K562 (cell line): ENCODE measurements at regions not wholly inside any gene's neighbourhood (a gene's known extent, or its start where the extent isn't known, plus 50 kb on each side); places are given as distances from the start of the nearest gene placed in this dataset.

Experiments used
- ATAC-seq: fragments of 200-7000 bp; cut with Tn5 transposase; 3 replicates; pipeline ENCODE4 v1.9.1; 2020; ENCODE audit warnings: moderate library complexity
- BruUV-seq: library from RNA; stranded (reverse); fragments of 400-500 nt; replicated peaks from 2 replicates; lab custom pipeline; 2021; lab: Mats Ljungman, UMichigan
- CTCF ChIA-PET: fragments of 300-600 bp; formaldehyde crosslinking; extraction: SDS; loops from one replicate; lab custom pipeline; 2021; ENCODE audit warnings: low intra/inter-chr PET ratio; lab: Yijun Ruan, JAX
- POLR2A ChIA-PET: fragments of 300-600, 350-650 bp; sonication (Branson Sonifier 250); formaldehyde crosslinking; extraction: SDS; loops from one replicate; lab custom pipeline; 2021; ENCODE audit warnings: antibody characterized with exemption, inconsistent platforms; lab: Yijun Ruan, JAX
- DNase-seq, 4 experiments: peaks; one replicate each; pipeline versions ENCODE4 v3.0.0 to v3.0.0-alpha.2; 2011 to 2018; ENCODE audit warnings: low spot score in 3 of 4, mixed read lengths in 3 of 4; ENCODE audit errors: extremely low read depth in 1 of 4
- FAIRE-seq: peaks from 2 replicates; lab custom pipeline; 2011; peaks lifted over from hg19 to GRCh38; lab: Jason Lieb, UNC
- H2AFZ ChIP-seq: 2 replicates; pipeline ENCODE4 v1.6.0; 2011; ENCODE audit warnings: low read depth, low read length, control low read depth, inconsistent platforms
- H3K27ac ChIP-seq: fragments of 200-600 bp; 3 replicates; pipeline ENCODE4 v1.8.0; 2011; ENCODE audit warnings: low read depth, mild to moderate bottlenecking, control low read depth, inconsistent platforms, low read length, moderate library complexity, mixed read lengths; ENCODE audit errors: extremely low read depth
- H3K27me3 ChIP-seq, 2 experiments: fragments of 300-600 bp in 1 of 2; 2 replicates in 1 of 2; 3 replicates in 1 of 2; pipeline versions ENCODE4 v1.6.0 to v1.8.0; 2011; ENCODE audit warnings: inconsistent platforms in 2 of 2, low read length in 2 of 2, mild to moderate bottlenecking in 1 of 2, mixed read lengths in 1 of 2, moderate library complexity in 1 of 2; ENCODE audit not compliant: control insufficient read depth in 2 of 2, insufficient read depth in 2 of 2
- H3K36me3 ChIP-seq: fragments of 300-600 bp; 3 replicates; pipeline ENCODE4 v1.8.0; 2011; ENCODE audit warnings: mild to moderate bottlenecking, low read length, inconsistent platforms; ENCODE audit not compliant: control insufficient read depth, insufficient read depth
- H3K4me1 ChIP-seq, 2 experiments: fragments of 200-600 bp in 1 of 2; replicated peaks in 1 of 2; 2 replicates in 1 of 2; 3 replicates in 1 of 2; pipeline versions ENCODE4 v1.5.1 to v1.8.0; 2011; ENCODE audit warnings: inconsistent platforms in 2 of 2, low read length in 2 of 2, mild to moderate bottlenecking in 1 of 2, mixed read lengths in 1 of 2, moderate library complexity in 1 of 2; ENCODE audit not compliant: control insufficient read depth in 2 of 2, insufficient read depth in 2 of 2
- H3K4me2 ChIP-seq: 2 replicates; pipeline ENCODE4 v1.6.1; 2011; ENCODE audit warnings: low read length, control low read depth, inconsistent platforms, mixed read lengths; ENCODE audit not compliant: insufficient read depth
- H3K4me3 ChIP-seq: fragments of 200-600 bp; sonication (generic), shearing (Covaris generic); 2 replicates; pipeline ENCODE4 v1.5.1; 2016; ENCODE audit warnings: control low read depth, inconsistent platforms
- H3K79me2 ChIP-seq: fragments of 200-600 bp; 3 replicates; pipeline ENCODE4 v1.8.0; 2011; ENCODE audit warnings: low read length, inconsistent platforms; ENCODE audit not compliant: control insufficient read depth, insufficient read depth
- H3K9ac ChIP-seq, 2 experiments: 2 replicates each; pipeline versions ENCODE4 v1.6.0 to v1.6.1; 2011; ENCODE audit warnings: low read depth in 2 of 2, low read length in 2 of 2, control low read depth in 1 of 2, inconsistent platforms in 1 of 2, mild to moderate bottlenecking in 1 of 2, mixed read lengths in 1 of 2; ENCODE audit not compliant: insufficient read depth in 1 of 2
- H3K9me1 ChIP-seq: one replicate; pipeline ENCODE4 v1.6.0; 2011; ENCODE audit warnings: inconsistent platforms, mild to moderate bottlenecking, low read length, moderate library complexity; ENCODE audit not compliant: control insufficient read depth, insufficient read depth
- H3K9me3 ChIP-seq: replicated peaks from 2 replicates; pipeline ENCODE4 v1.5.1; 2011; ENCODE audit warnings: low read depth, low read length, inconsistent platforms; ENCODE audit not compliant: control insufficient read depth, insufficient read depth
- H4K20me1 ChIP-seq: replicated peaks from 2 replicates; pipeline ENCODE4 v1.6.1; 2011; ENCODE audit warnings: low read length, inconsistent platforms, mixed read lengths; ENCODE audit not compliant: control insufficient read depth, insufficient read depth
- ARHGAP35 ChIP-seq: fragments of 450-650 bp; IDR thresholded peaks from 2 replicates; pipeline ENCODE4 v1.6.1; 2018; ENCODE audit not compliant: partially characterized antibody
- DIDO1 ChIP-seq: fragments of 450-650 bp; IDR thresholded peaks from 2 replicates; pipeline ENCODE4 v1.6.1; 2016; ENCODE audit warnings: low read depth, missing biosample characterization, missing genetic modification characterization
- FOS ChIP-seq: IDR thresholded peaks from 3 replicates; pipeline ENCODE4 v1.6.1; 2011; ENCODE audit not compliant: insufficient read length; ENCODE audit errors: extremely low read depth
- JUNB ChIP-seq: fragments of 450-650 bp; formaldehyde crosslinking; conservative IDR thresholded peaks from 2 replicates; pipeline ENCODE4 v1.4.0; 2020; ENCODE audit warnings: mild to moderate bottlenecking
- L3MBTL2 ChIP-seq: fragments of 450-650 bp; IDR thresholded peaks from 2 replicates; pipeline ENCODE4 v1.6.1; 2016; ENCODE audit warnings: mild to moderate bottlenecking, moderate library complexity
- NFRKB ChIP-seq: fragments of 450-650 bp; IDR thresholded peaks from 2 replicates; pipeline ENCODE4 v1.6.1; 2016; ENCODE audit warnings: low read depth
- NONO ChIP-seq, 2 experiments: fragments of 200-400 bp in 1 of 2; fragments of 450-650 bp in 1 of 2; formaldehyde crosslinking in 1 of 2; IDR thresholded peaks; 2 replicates each; pipeline ENCODE4 v1.6.1; 2017; ENCODE audit warnings: low read depth in 2 of 2, mild to moderate bottlenecking in 2 of 2, moderate library complexity in 2 of 2, low read length in 1 of 2
- PHF21A ChIP-seq: fragments of 450-650 bp; IDR thresholded peaks from 2 replicates; pipeline ENCODE4 v1.6.1; 2017; ENCODE audit warnings: low read depth, borderline replicate concordance
- ZNF184 ChIP-seq: sonication (generic); formaldehyde crosslinking; IDR thresholded peaks from 2 replicates; pipeline ENCODE4 v1.5.0; 2020; ENCODE audit warnings: missing genetic modification reagents
- ZNF253 ChIP-seq: fragments of 250-450 bp; sonication (Bioruptor Pico); conservative IDR thresholded peaks from 2 replicates; pipeline ENCODE4 v1.6.1; 2021; ENCODE audit warnings: mild to moderate bottlenecking
- ZNF695 ChIP-seq: fragments of 450-650 bp; formaldehyde crosslinking; IDR thresholded peaks from 2 replicates; pipeline ENCODE4 v1.4.0; 2020; ENCODE audit warnings: mild to moderate bottlenecking, moderate library complexity
- WGBS: fragments of 100-300 bp; shearing (Covaris generic); methylation state at CpG from one replicate; pipeline ENCODE4 v1.1.6; 2016; ENCODE audit warnings: low coverage, mixed read lengths; ENCODE audit not compliant: insufficient coverage; ENCODE audit errors: missing lambda C conversion rate; 5-methylcytosine and 5-hydroxymethylcytosine counted together
- in situ Hi-C: fragments of 300-500 bp; cut with MboI; formaldehyde crosslinking; loops from 4 replicates; pipeline ENCODE4 v1.15.0; 2018; ENCODE audit warnings: inconsistent platforms, mixed read lengths
- intact Hi-C: fragments of 100-400 bp; cut with micrococcal nuclease; formaldehyde crosslinking; loops from 2 replicates; pipeline ENCODE4 v1.14.2; 2022
- TF ChIP-seq, protein P1 (sequence below): fragments of 450-650 bp; formaldehyde crosslinking; conservative IDR thresholded peaks from 2 replicates; pipeline ENCODE4 v1.4.0; 2022; ENCODE audit warnings: mild to moderate bottlenecking, missing genetic modification characterization
- TF ChIP-seq, protein P2 (sequence below): sonication (generic); formaldehyde crosslinking; IDR thresholded peaks from 2 replicates; pipeline ENCODE4 v1.8.0; 2023; ENCODE audit warnings: missing genetic modification reagents, mild to moderate bottlenecking, borderline replicate concordance
- TF ChIP-seq, protein P3 (sequence below): sonication (generic); formaldehyde crosslinking; IDR thresholded peaks from 2 replicates; pipeline ENCODE4 v1.8.0; 2022; ENCODE audit warnings: mild to moderate bottlenecking, missing genetic modification reagents
- TF ChIP-seq, protein P4 (sequence below): IDR thresholded peaks from 2 replicates; pipeline ENCODE4 v1.6.1; 2011; ENCODE audit not compliant: insufficient read length; ENCODE audit errors: extremely low read depth

DNA sequence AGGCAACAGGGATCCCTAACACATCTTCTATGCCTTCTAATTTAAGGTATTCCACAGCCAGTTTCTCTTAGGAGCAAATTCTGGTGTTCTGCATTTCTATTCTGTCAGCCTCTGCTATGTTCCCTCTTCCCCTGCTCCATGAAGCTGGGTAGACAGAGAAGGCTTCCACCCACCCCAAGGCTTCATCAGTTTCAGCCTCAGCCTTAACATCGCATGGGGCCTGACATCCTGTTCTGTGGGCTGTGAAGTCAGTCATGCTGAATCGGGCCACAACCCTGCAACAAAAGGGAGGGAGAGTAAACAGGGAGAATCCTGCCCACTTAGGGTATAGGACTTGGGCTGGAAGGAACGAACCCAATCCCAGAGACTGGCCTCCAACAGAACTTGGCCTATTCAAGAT, 70.6 kb upstream of the PPM1B start:
- no peaks in the 10 kb centered on the region for H3K9me3 ChIP-seq
- WGBS = 7% methylated on average over 3 of the region's 3 CpGs
- intact Hi-C loops (no loop called here), in situ Hi-C loops (no loop called here)
- no peaks in the 10 kb centered on the region for H3K4me1 ChIP-seq
- H3K4me2 ChIP-seq = no peak overlapping the region
- no peaks in the 10 kb centered on the region for H3K9me1 ChIP-seq
- H3K4me3 ChIP-seq = no peak overlapping the region
- ChIA-PET POLR2A (no interaction called here), CTCF (no interaction called here)
- ATAC-seq = no peak
- H2AFZ ChIP-seq = no peak overlapping the region
- H3K36me3 ChIP-seq = no peaks in the 10 kb centered on the region
- H3K27ac ChIP-seq = no peak overlapping the region
- H3K9ac ChIP-seq = no peak overlapping the region
- no peaks in the 10 kb centered on the region for H3K79me2 ChIP-seq
- no peak for FAIRE-seq
- no peaks in the 10 kb centered on the region for H4K20me1 ChIP-seq
- H3K27me3 ChIP-seq = peaks cover 24 to 32% of the 10 kb centered on the region in 2 experiments; a peak in 4 of 5 replicates
- no peak for DNase-seq
- BruUV-seq = no TSS peak
- TF ChIP-seq ARHGAP35 = no peak
- TF ChIP-seq, protein P1, sequence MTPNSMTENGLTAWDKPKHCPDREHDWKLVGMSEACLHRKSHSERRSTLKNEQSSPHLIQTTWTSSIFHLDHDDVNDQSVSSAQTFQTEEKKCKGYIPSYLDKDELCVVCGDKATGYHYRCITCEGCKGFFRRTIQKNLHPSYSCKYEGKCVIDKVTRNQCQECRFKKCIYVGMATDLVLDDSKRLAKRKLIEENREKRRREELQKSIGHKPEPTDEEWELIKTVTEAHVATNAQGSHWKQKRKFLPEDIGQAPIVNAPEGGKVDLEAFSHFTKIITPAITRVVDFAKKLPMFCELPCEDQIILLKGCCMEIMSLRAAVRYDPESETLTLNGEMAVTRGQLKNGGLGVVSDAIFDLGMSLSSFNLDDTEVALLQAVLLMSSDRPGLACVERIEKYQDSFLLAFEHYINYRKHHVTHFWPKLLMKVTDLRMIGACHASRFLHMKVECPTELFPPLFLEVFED = no peak
- no peak for TF ChIP-seq L3MBTL2
- TF ChIP-seq, protein P2, sequence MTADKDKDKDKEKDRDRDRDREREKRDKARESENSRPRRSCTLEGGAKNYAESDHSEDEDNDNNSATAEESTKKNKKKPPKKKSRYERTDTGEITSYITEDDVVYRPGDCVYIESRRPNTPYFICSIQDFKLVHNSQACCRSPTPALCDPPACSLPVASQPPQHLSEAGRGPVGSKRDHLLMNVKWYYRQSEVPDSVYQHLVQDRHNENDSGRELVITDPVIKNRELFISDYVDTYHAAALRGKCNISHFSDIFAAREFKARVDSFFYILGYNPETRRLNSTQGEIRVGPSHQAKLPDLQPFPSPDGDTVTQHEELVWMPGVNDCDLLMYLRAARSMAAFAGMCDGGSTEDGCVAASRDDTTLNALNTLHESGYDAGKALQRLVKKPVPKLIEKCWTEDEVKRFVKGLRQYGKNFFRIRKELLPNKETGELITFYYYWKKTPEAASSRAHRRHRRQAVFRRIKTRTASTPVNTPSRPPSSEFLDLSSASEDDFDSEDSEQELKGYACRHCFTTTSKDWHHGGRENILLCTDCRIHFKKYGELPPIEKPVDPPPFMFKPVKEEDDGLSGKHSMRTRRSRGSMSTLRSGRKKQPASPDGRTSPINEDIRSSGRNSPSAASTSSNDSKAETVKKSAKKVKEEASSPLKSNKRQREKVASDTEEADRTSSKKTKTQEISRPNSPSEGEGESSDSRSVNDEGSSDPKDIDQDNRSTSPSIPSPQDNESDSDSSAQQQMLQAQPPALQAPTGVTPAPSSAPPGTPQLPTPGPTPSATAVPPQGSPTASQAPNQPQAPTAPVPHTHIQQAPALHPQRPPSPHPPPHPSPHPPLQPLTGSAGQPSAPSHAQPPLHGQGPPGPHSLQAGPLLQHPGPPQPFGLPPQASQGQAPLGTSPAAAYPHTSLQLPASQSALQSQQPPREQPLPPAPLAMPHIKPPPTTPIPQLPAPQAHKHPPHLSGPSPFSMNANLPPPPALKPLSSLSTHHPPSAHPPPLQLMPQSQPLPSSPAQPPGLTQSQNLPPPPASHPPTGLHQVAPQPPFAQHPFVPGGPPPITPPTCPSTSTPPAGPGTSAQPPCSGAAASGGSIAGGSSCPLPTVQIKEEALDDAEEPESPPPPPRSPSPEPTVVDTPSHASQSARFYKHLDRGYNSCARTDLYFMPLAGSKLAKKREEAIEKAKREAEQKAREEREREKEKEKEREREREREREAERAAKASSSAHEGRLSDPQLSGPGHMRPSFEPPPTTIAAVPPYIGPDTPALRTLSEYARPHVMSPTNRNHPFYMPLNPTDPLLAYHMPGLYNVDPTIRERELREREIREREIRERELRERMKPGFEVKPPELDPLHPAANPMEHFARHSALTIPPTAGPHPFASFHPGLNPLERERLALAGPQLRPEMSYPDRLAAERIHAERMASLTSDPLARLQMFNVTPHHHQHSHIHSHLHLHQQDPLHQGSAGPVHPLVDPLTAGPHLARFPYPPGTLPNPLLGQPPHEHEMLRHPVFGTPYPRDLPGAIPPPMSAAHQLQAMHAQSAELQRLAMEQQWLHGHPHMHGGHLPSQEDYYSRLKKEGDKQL = no peak
- no peak for TF ChIP-seq FOS
- no peak for TF ChIP-seq JUNB (CRISPR knock-in tag)
- TF ChIP-seq ZNF695 (CRISPR knock-in tag) = no peak
- TF ChIP-seq NFRKB = no peak
- TF ChIP-seq, protein P3, sequence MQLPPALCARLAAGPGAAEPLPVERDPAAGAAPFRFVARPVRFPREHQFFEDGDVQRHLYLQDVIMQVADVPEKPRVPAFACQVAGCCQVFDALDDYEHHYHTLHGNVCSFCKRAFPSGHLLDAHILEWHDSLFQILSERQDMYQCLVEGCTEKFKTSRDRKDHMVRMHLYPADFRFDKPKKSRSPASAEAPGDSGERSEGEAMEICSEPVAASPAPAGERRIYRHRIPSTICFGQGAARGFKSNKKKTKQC (CRISPR knock-in tag) = no peak
- TF ChIP-seq ZNF253 = no peak
- no peak for TF ChIP-seq DIDO1 (tag)
- TF ChIP-seq, protein P4, sequence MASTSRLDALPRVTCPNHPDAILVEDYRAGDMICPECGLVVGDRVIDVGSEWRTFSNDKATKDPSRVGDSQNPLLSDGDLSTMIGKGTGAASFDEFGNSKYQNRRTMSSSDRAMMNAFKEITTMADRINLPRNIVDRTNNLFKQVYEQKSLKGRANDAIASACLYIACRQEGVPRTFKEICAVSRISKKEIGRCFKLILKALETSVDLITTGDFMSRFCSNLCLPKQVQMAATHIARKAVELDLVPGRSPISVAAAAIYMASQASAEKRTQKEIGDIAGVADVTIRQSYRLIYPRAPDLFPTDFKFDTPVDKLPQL = no peak
- no peak for TF ChIP-seq NONO (IDR thresholded peaks at IDR 0.05; ENCODE audit: low read depth in 2 of 2, low read length in 1 of 2)
- no peak for TF ChIP-seq ZNF184 (CRISPR knock-in tag)
- no peak for TF ChIP-seq PHF21A
